ENCODE measurements at regions not wholly inside any gene's neighbourhood (a gene's known extent, or its start where the extent isn't known, plus 50 kb on each side); places are given as distances from the start of the nearest gene placed in this dataset.

- no peak for TF ChIP-seq POLR2AphosphoS5 (IDR thresholded peaks at IDR 0.05; ENCODE audit: borderline replicate concordance, low read depth, low read length)
- no peak for TF ChIP-seq EZH2 (IDR thresholded peaks at IDR 0.05)
Observed at GRCh38 chrX:126900937-126901336, 81.4 kb downstream of the PRR32 start.
